ENCODE measurements at regions not wholly inside any gene's neighbourhood (a gene's known extent, or its start where the extent isn't known, plus 50 kb on each side); places are given as distances from the start of the nearest gene placed in this dataset.

GRCh38 chr21:35352066-35352770, 303.1 kb upstream of the RUNX1 start:
- Mint-ChIP-seq H3K9me3 (ENCODE audit: unreplicated experiment) (peaks cover 2% of the 10 kb centered on the region), H3K4me3 (ENCODE audit: unreplicated experiment) (no peak overlapping the region), H3K27me3 (ENCODE audit: unreplicated experiment) (no peaks in the 10 kb centered on the region), H3K27ac (ENCODE audit: unreplicated experiment) (no peak overlapping the region), H3K4me1 (ENCODE audit: low read depth, unreplicated experiment) (no peaks in the 10 kb centered on the region), H3K36me3 (ENCODE audit: unreplicated experiment) (no peaks in the 10 kb centered on the region)
- no peak for DNase-seq
- TF ChIP-seq CTCF (IDR thresholded peaks at IDR 0.05; ENCODE audit: partially characterized antibody, unreplicated experiment): no peak

DNA sequence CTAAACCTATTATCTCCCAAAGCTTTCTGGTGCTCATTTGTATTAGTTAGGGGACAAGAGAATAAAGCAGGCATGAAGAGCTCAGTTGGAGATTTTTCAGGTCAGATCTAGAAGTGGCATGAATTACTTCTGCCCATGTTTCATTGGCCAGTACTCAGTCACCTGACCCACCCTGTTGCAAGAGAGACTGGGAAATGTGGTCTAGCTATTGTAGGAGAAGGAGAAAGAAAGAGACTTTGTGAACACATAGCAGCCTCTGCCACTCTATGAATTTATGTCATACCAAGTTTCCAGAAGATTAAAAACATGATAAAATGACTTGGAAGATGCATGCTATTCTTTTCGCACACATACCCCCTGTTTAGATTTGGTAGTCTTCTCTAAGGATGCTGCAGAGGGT, 302.3 kb upstream of the RUNX1 start:
- Mint-ChIP-seq H3K36me3 (ENCODE audit: unreplicated experiment) (no peaks in the 10 kb centered on the region), H3K9me3 (ENCODE audit: unreplicated experiment) (peaks cover 2% of the 10 kb centered on the region), H3K4me3 (ENCODE audit: unreplicated experiment) (no peak overlapping the region), H3K27me3 (ENCODE audit: unreplicated experiment) (no peaks in the 10 kb centered on the region), H3K4me1 (ENCODE audit: low read depth, unreplicated experiment) (no peaks in the 10 kb centered on the region), H3K27ac (ENCODE audit: unreplicated experiment) (no peak overlapping the region)
- no peak for DNase-seq
- no peak for TF ChIP-seq CTCF (IDR thresholded peaks at IDR 0.05; ENCODE audit: partially characterized antibody, unreplicated experiment)

GRCh38 chr21:35350965-35351364, 301.9 kb upstream of the RUNX1 start:
- no peak for DNase-seq
- Mint-ChIP-seq H3K36me3 (ENCODE audit: unreplicated experiment) (no peaks in the 10 kb centered on the region), H3K9me3 (ENCODE audit: unreplicated experiment) (peaks cover 2% of the 10 kb centered on the region), H3K27me3 (ENCODE audit: unreplicated experiment) (no peaks in the 10 kb centered on the region), H3K4me1 (ENCODE audit: low read depth, unreplicated experiment) (no peaks in the 10 kb centered on the region), H3K4me3 (ENCODE audit: unreplicated experiment) (no peak overlapping the region), H3K27ac (ENCODE audit: unreplicated experiment) (no peak overlapping the region)
- TF ChIP-seq CTCF (IDR thresholded peaks at IDR 0.05; ENCODE audit: partially characterized antibody, unreplicated experiment): no peak

GRCh38 chr21:35349376-35350080, 300.4 kb upstream of the RUNX1 start:
- TF ChIP-seq CTCF (IDR thresholded peaks at IDR 0.05; ENCODE audit: partially characterized antibody, unreplicated experiment): no peak
- H3K4me1 Mint-ChIP-seq (ENCODE audit: low read depth, unreplicated experiment): no peaks in the 10 kb centered on the region
- H3K27me3 Mint-ChIP-seq (ENCODE audit: unreplicated experiment): no peaks in the 10 kb centered on the region
- peaks cover 6% of the 10 kb centered on the region for H3K9me3 Mint-ChIP-seq (ENCODE audit: unreplicated experiment)
- H3K36me3 Mint-ChIP-seq (ENCODE audit: unreplicated experiment): no peaks in the 10 kb centered on the region
- no peak overlapping the region for H3K4me3 Mint-ChIP-seq (ENCODE audit: unreplicated experiment)
- H3K27ac Mint-ChIP-seq (ENCODE audit: unreplicated experiment): no peak overlapping the region
- DNase-seq: no peak

GRCh38 chr21:35348686-35349085, 299.6 kb upstream of the RUNX1 start:
- Mint-ChIP-seq H3K27me3 (ENCODE audit: unreplicated experiment) (no peaks in the 10 kb centered on the region), H3K36me3 (ENCODE audit: unreplicated experiment) (no peaks in the 10 kb centered on the region), H3K4me3 (ENCODE audit: unreplicated experiment) (no peak overlapping the region), H3K27ac (ENCODE audit: unreplicated experiment) (no peak overlapping the region), H3K9me3 (ENCODE audit: unreplicated experiment) (peaks cover 4% of the 10 kb centered on the region), H3K4me1 (ENCODE audit: low read depth, unreplicated experiment) (no peaks in the 10 kb centered on the region)
- DNase-seq: no peak
- TF ChIP-seq CTCF (IDR thresholded peaks at IDR 0.05; ENCODE audit: partially characterized antibody, unreplicated experiment): no peak
